ENCODE measurements at regions not wholly inside any gene's neighbourhood (a gene's known extent, or its start where the extent isn't known, plus 50 kb on each side); places are given as distances from the start of the nearest gene placed in this dataset.

DNA sequence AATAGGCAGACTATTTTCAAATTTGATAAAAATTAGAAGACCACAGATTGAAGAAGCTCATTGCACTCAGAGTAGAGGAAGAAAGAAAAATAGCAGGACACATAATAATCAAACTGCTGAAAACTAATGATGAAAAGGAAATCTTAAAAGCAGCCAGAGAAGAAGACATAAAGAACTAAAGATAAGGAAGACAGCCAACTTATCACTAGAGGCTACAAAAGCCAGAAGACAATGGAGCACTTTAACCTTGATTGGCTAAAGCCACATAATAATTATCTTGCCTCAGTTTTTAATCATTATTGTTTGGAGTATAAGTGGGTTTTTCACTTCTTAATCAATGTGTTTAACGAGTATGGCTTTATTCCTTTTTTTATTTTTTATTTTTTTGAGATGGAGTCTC, 397.6 kb downstream of the RNF144B start:
- TF ChIP-seq TCF12 (IDR thresholded peaks at IDR 0.05) (no peak), RXRA (IDR thresholded peaks at IDR 0.05; ENCODE audit: borderline replicate concordance, low read depth) (no peak)
